SK-N-MC (cell line): ENCODE measurements at regions not wholly inside any gene's neighbourhood (a gene's known extent, or its start where the extent isn't known, plus 50 kb on each side); places are given as distances from the start of the nearest gene placed in this dataset.

Source experiments
- EZH2 ChIP-seq: fragments of 200-600 bp; sonication (generic); IDR thresholded peaks from one replicate; pipeline ENCODE4 v1.6.1; 2017; ENCODE audit warnings: antibody characterized with exemption
- POLR2AphosphoS5 ChIP-seq: IDR thresholded peaks from 2 replicates; pipeline ENCODE4 v1.6.1; 2012; ENCODE audit warnings: mild to moderate bottlenecking, low read depth, low read length, borderline replicate concordance

DNA sequence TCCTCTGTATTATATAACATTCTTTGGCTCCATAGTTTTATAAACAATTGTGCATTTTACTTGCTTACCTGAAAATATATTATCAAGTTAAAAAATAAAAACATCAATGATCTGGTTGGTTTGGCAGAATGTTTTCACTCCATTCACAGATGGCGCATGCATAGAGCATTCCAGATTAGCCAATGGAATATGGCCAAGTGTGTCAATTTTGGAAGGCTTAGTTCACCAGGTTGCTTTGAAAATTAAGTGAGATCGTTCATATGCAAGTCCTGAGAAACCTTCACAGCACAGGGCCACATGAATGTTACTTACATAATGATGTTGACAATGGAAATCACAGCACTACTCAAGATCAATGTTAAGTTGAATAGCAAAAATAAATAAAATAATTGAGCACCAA is 335.7 kb downstream of the GRB14 start:
- no peak for TF ChIP-seq EZH2
- no peak for TF ChIP-seq POLR2AphosphoS5
